Spleen (tissue), 7 donors: ENCODE measurements at regions not wholly inside any gene's neighbourhood (a gene's known extent, or its start where the extent isn't known, plus 50 kb on each side); places are given as distances from the start of the nearest gene placed in this dataset.

Experiments
- CTCF ChIP-seq, 11 experiments: fragments of 200-600 bp in 7 of 11; fragments of 450-650 bp in 4 of 11; sonication (generic) in 4 of 11; IDR thresholded peaks in 8 of 11; conservative IDR thresholded peaks in 3 of 11; 1 replicate in 7 of 11; 2 replicates in 4 of 11; pipeline versions ENCODE4 v1.4.0 to v1.8.0; 2016 to 2021; ENCODE audit warnings: antibody characterized with exemption in 11 of 11, inconsistent platforms in 4 of 11, mild to moderate bottlenecking in 1 of 11
- POLR2A ChIP-seq, 3 donors: fragments of 450-650 bp; IDR thresholded peaks; one replicate each; pipeline ENCODE4 v1.5.1; 2017; ENCODE audit warnings: antibody characterized with exemption in 3 of 3, mild to moderate bottlenecking in 1 of 3
- donor health status: DM: no; HTN: no; CAD: no; lungs with moderate emphysema.
- donor health status: DM: no; HTN: no; CAD: no.
- donor health status: DM: no; HTN: no; CAD: no.

GRCh38 chr13:60969656-60970055 is 446.0 kb downstream of the PCDH20 start:
- no peak for TF ChIP-seq CTCF (IDR thresholded peaks at IDR 0.05 in 8 of 11, conservative IDR thresholded peaks at IDR 0.05 in 3 of 11)
- no peak for TF ChIP-seq POLR2A (IDR thresholded peaks at IDR 0.05)
